IMR-90 (cell line): ENCODE measurements at regions not wholly inside any gene's neighbourhood (a gene's known extent, or its start where the extent isn't known, plus 50 kb on each side); places are given as distances from the start of the nearest gene placed in this dataset.

Source experiments
- ATAC-seq: fragments of 200-7000 bp; cut with Tn5 transposase; 2 replicates; pipeline ENCODE4 v1.9.1; 2020; ENCODE audit warnings: low read depth, mild to moderate bottlenecking, moderate library complexity
- BruUV-seq: library from RNA; stranded (reverse); fragments of 400-500 nt; replicated peaks from 2 replicates; lab custom pipeline; 2021; lab: Mats Ljungman, UMichigan
- CTCF ChIA-PET: fragments of 300-600 bp; formaldehyde crosslinking; extraction: SDS; loops from one replicate; lab custom pipeline; 2021; ENCODE audit warnings: antibody characterized with exemption; lab: Yijun Ruan, JAX
- POLR2A ChIA-PET: fragments of 300-600 bp; sonication (Branson Sonifier 250); formaldehyde crosslinking; loops from one replicate; lab custom pipeline; 2022; ENCODE audit warnings: antibody characterized with exemption; ENCODE audit not compliant: unreplicated experiment; lab: Charles Lee
- DNase-seq: peaks from one replicate; pipeline ENCODE4 v3.0.0; 2013
- H2AFZ ChIP-seq: replicated peaks from 2 replicates; pipeline ENCODE3; 2013; ENCODE audit warnings: low read length, mild to moderate bottlenecking; ENCODE audit not compliant: poor library complexity
- H2AK5ac ChIP-seq: 2 replicates; pipeline ENCODE4 v1.6.1; 2013; ENCODE audit warnings: low read depth, low read length, inconsistent platforms
- H2AK9ac ChIP-seq: replicated peaks from 2 replicates; pipeline ENCODE3; 2013; ENCODE audit warnings: mild to moderate bottlenecking, low read depth, low read length, moderate library complexity; ENCODE audit not compliant: poor library complexity
- H2BK120ac ChIP-seq: 2 replicates; pipeline ENCODE4 v1.6.1; 2013; ENCODE audit warnings: low read depth, low read length, inconsistent platforms
- H2BK15ac ChIP-seq: 3 replicates; pipeline ENCODE4 v1.6.1; 2013; ENCODE audit warnings: low read depth, low read length, inconsistent platforms
- H2BK20ac ChIP-seq: 2 replicates; pipeline ENCODE4 v1.6.1; 2013; ENCODE audit warnings: low read depth, mild to moderate bottlenecking, inconsistent platforms, low read length, moderate library complexity
- H2BK5ac ChIP-seq: 2 replicates; pipeline ENCODE4 v1.6.1; 2013; ENCODE audit warnings: mild to moderate bottlenecking, low read depth, low read length, inconsistent platforms; ENCODE audit not compliant: poor library complexity, severe bottlenecking
- H3K14ac ChIP-seq: replicated peaks from 2 replicates; pipeline ENCODE4 v1.6.1; 2013; ENCODE audit warnings: low read depth, low read length, inconsistent platforms
- H3K18ac ChIP-seq: 2 replicates; pipeline ENCODE4 v1.6.1; 2013; ENCODE audit warnings: low read depth, low read length, control low read depth
- H3K23ac ChIP-seq: 2 replicates; pipeline ENCODE4 v1.6.1; 2013; ENCODE audit warnings: low read depth, low read length, inconsistent platforms
- H3K27ac ChIP-seq: 2 replicates; pipeline ENCODE4 v1.5.1; 2013; ENCODE audit warnings: mild to moderate bottlenecking, control low read depth, low read length; ENCODE audit not compliant: insufficient read depth
- H3K27me3 ChIP-seq: 2 replicates; pipeline ENCODE4 v1.6.1; 2013; ENCODE audit warnings: low read length; ENCODE audit not compliant: control insufficient read depth, insufficient read depth
- H3K36me3 ChIP-seq: 2 replicates; pipeline ENCODE4 v1.6.1; 2013; ENCODE audit warnings: low read length, mixed read lengths; ENCODE audit not compliant: control insufficient read depth, insufficient read depth
- H3K4ac ChIP-seq: 2 replicates; pipeline ENCODE4 v1.6.1; 2013; ENCODE audit warnings: low read depth, low read length, inconsistent platforms
- H3K4me1 ChIP-seq: 2 replicates; pipeline ENCODE4 v1.6.1; 2013; ENCODE audit warnings: low read length, mixed read lengths; ENCODE audit not compliant: control insufficient read depth, insufficient read depth
- H3K4me2 ChIP-seq: 2 replicates; pipeline ENCODE4 v1.6.1; 2013; ENCODE audit warnings: low read depth, mild to moderate bottlenecking, control low read depth, low read length, moderate library complexity
- H3K4me3 ChIP-seq: 2 replicates; pipeline ENCODE4 v1.5.1; 2013; ENCODE audit warnings: low read depth, mild to moderate bottlenecking, control low read depth, low read length, moderate library complexity; ENCODE audit not compliant: insufficient read depth
- H3K56ac ChIP-seq: 2 replicates; pipeline ENCODE4 v1.6.1; 2013; ENCODE audit warnings: low read length, inconsistent platforms; ENCODE audit not compliant: insufficient read depth; ENCODE audit errors: extremely low read depth
- H3K79me1 ChIP-seq, 2 experiments: 2 replicates each; pipeline ENCODE4 v1.6.1; 2013; ENCODE audit warnings: low read length in 2 of 2, inconsistent platforms in 1 of 2, low read depth in 1 of 2
- H3K9ac ChIP-seq: 2 replicates; pipeline ENCODE4 v1.6.1; 2013; ENCODE audit warnings: low read depth, low read length, control low read depth
- H3K9me1 ChIP-seq: 2 replicates; pipeline ENCODE4 v1.6.1; 2013; ENCODE audit warnings: low read length, inconsistent platforms; ENCODE audit not compliant: insufficient read depth
- H3K9me3 ChIP-seq: 2 replicates; pipeline ENCODE4 v1.6.1; 2013; ENCODE audit warnings: low read length; ENCODE audit not compliant: control insufficient read depth, insufficient read depth
- H4K20me1 ChIP-seq: 2 replicates; pipeline ENCODE4 v1.6.1; 2013; ENCODE audit warnings: low read length, inconsistent platforms; ENCODE audit not compliant: insufficient read depth
- H4K5ac ChIP-seq: 2 replicates; pipeline ENCODE4 v1.6.1; 2013; ENCODE audit warnings: mild to moderate bottlenecking, low read depth, low read length, control low read depth
- H4K8ac ChIP-seq, 2 experiments: 2 replicates each; pipeline ENCODE4 v1.6.1; 2013; ENCODE audit warnings: low read depth in 2 of 2, low read length in 2 of 2, control low read depth in 1 of 2, inconsistent platforms in 1 of 2
- H4K91ac ChIP-seq: 2 replicates; pipeline ENCODE4 v1.6.1; 2013; ENCODE audit warnings: low read depth, low read length, inconsistent platforms; ENCODE audit not compliant: insufficient read depth
- BHLHE40 ChIP-seq: fragments of 150-350 bp; IDR thresholded peaks from 2 replicates; pipeline ENCODE4 v1.6.1; 2016; ENCODE audit warnings: mild to moderate bottlenecking, low read depth, low read length
- CEBPB ChIP-seq: IDR thresholded peaks from 2 replicates; pipeline ENCODE4 v1.6.1; 2012; ENCODE audit warnings: low read depth, low read length, improper control_type of control experiment
- CHD1 ChIP-seq: IDR thresholded peaks from 2 replicates; pipeline ENCODE4 v1.6.1; 2012; ENCODE audit warnings: low read depth, low read length, improper control_type of control experiment
- CTCF ChIP-seq: conservative IDR thresholded peaks from 2 replicates; pipeline ENCODE4 v1.5.1; 2012; ENCODE audit warnings: mild to moderate bottlenecking, low read depth, low read length, improper control_type of control experiment
- ELK1 ChIP-seq: fragments of 150-350 bp; IDR thresholded peaks from 2 replicates; pipeline ENCODE4 v1.6.1; 2016; ENCODE audit warnings: low read depth, mild to moderate bottlenecking, low read length, moderate library complexity, borderline replicate concordance
- FOS ChIP-seq: fragments of 150-350 bp; IDR thresholded peaks from 2 replicates; pipeline ENCODE4 v1.6.1; 2016; ENCODE audit warnings: low read depth, low read length
- MAFK ChIP-seq: IDR thresholded peaks from 2 replicates; pipeline ENCODE4 v1.6.1; 2012; ENCODE audit warnings: low read depth, low read length, improper control_type of control experiment
- MAZ ChIP-seq: IDR thresholded peaks from 2 replicates; pipeline ENCODE4 v1.6.1; 2012; ENCODE audit warnings: low read depth, mild to moderate bottlenecking, low read length, improper control_type of control experiment, moderate library complexity, borderline replicate concordance
- MXI1 ChIP-seq: IDR thresholded peaks from 2 replicates; pipeline ENCODE4 v1.6.1; 2012; ENCODE audit warnings: low read depth, mild to moderate bottlenecking, low read length, moderate library complexity, borderline replicate concordance
- NFE2L2 ChIP-seq: fragments of 150-350 bp; IDR thresholded peaks from 2 replicates; pipeline ENCODE4 v1.6.1; 2016; ENCODE audit warnings: low read depth, mild to moderate bottlenecking, low read length
- POLR2A ChIP-seq: IDR thresholded peaks from 2 replicates; pipeline ENCODE4 v1.6.1; 2012; ENCODE audit warnings: mild to moderate bottlenecking, low read depth, low read length
- RAD21 ChIP-seq: IDR thresholded peaks from 2 replicates; pipeline ENCODE4 v1.6.1; 2012; ENCODE audit warnings: low read length, improper control_type of control experiment
- RCOR1 ChIP-seq: IDR thresholded peaks from 2 replicates; pipeline ENCODE4 v1.6.1; 2012; ENCODE audit warnings: mild to moderate bottlenecking, low read length, improper control_type of control experiment; ENCODE audit not compliant: insufficient replicate concordance
- RFX5 ChIP-seq: IDR thresholded peaks from 2 replicates; pipeline ENCODE4 v1.8.0; 2012; ENCODE audit warnings: low read depth, mild to moderate bottlenecking, low read length, moderate library complexity
- SMC3 ChIP-seq: fragments of 150-350 bp; IDR thresholded peaks from 2 replicates; pipeline ENCODE4 v1.6.1; 2016; ENCODE audit warnings: low read depth, mild to moderate bottlenecking, antibody characterized with exemption, low read length, moderate library complexity
- USF2 ChIP-seq: fragments of 150-350 bp; IDR thresholded peaks from 2 replicates; pipeline ENCODE4 v1.6.1; 2017; ENCODE audit warnings: mild to moderate bottlenecking, antibody characterized with exemption, low read length, low read depth
- WGBS, 2 experiments: methylation state at CpG; one replicate each; pipeline versions ENCODE4 v1.1.5 to v1.1.7; 2013; ENCODE audit warnings: missing lambda C conversion rate in 2 of 2; ENCODE audit not compliant: insufficient read length in 1 of 2; ENCODE audit errors: extremely low coverage in 2 of 2; 5-methylcytosine and 5-hydroxymethylcytosine counted together
- dilution Hi-C: fragments of 300-500 bp; cut with HindIII; formaldehyde crosslinking; loops from one replicate; pipeline ENCODE4 v1.14.3; 2018; ENCODE audit warnings: low sequenced_read_pairs; ENCODE audit not compliant: unreplicated experiment
- in situ Hi-C: fragments of 300-500 bp; cut with MboI; formaldehyde crosslinking; loops from 3 replicates; pipeline ENCODE4 v1.14.3; 2019; ENCODE audit warnings: low sequenced_read_pairs, inconsistent platforms, mixed read lengths
- intact Hi-C: fragments of 100-400 bp; cut with micrococcal nuclease; formaldehyde crosslinking; loops from 2 replicates; pipeline ENCODE4 v1.10.0; 2022

GRCh38 chr19:30886222-30886621, 463.0 kb downstream of the TSHZ3 start:
- no peak overlapping the region for H2AK9ac ChIP-seq
- no peak overlapping the region for H3K4ac ChIP-seq
- no peak overlapping the region for H3K4me3 ChIP-seq
- no peak overlapping the region for H3K9ac ChIP-seq
- no peaks in the 10 kb centered on the region for H3K9me3 ChIP-seq
- CTCF ChIA-PET, result no interaction called here
- WGBS, 2 experiments, result 50% methylated on average over 3 of the region's 7 CpGs; no CpG with 5 or more reads in 1 of the 2 experiments
- in situ Hi-C loops, result no loop called here
- no peak overlapping the region for H2AK5ac ChIP-seq
- dilution Hi-C loops, result no loop called here
- H3K79me1 ChIP-seq, result no peaks in the 10 kb centered on the region
- no peak overlapping the region for H2BK120ac ChIP-seq
- H3K23ac ChIP-seq, result no peak overlapping the region
- H3K27me3 ChIP-seq, result no peaks in the 10 kb centered on the region
- no TSS peak for BruUV-seq
- H4K5ac ChIP-seq, result no peak overlapping the region
- no peaks in the 10 kb centered on the region for H3K9me1 ChIP-seq
- no peak overlapping the region for H2BK20ac ChIP-seq
- H2BK5ac ChIP-seq, result no peak overlapping the region
- no peak overlapping the region for H2AFZ ChIP-seq
- H3K36me3 ChIP-seq, result no peaks in the 10 kb centered on the region
- ATAC-seq (no peak), DNase-seq (no peak)
- H2BK15ac ChIP-seq, result no peak overlapping the region
- no peak overlapping the region for H4K8ac ChIP-seq
- no peak overlapping the region for H3K27ac ChIP-seq
- no peaks in the 10 kb centered on the region for H4K20me1 ChIP-seq
- H3K14ac ChIP-seq, result no peak overlapping the region
- H4K91ac ChIP-seq, result no peak overlapping the region
- H3K56ac ChIP-seq, result no peak overlapping the region
- POLR2A ChIA-PET, result no interaction called here
- no peaks in the 10 kb centered on the region for H3K4me1 ChIP-seq
- intact Hi-C loops, result no loop called here
- H3K4me2 ChIP-seq, result no peak overlapping the region
- TF ChIP-seq MAZ (no peak), USF2 (no peak), ELK1 (no peak), CHD1 (no peak), NFE2L2 (no peak), FOS (no peak), BHLHE40 (no peak), CEBPB (no peak), RCOR1 (no peak), RFX5 (no peak), SMC3 (no peak), MAFK (no peak), CTCF (no peak), RAD21 (no peak), POLR2A (no peak), MXI1 (no peak)
- no peak overlapping the region for H3K18ac ChIP-seq
